NCI-H1436 treated with DMSO at 0.1 percent for 48 hours (cell line): ENCODE measurements at regions not wholly inside any gene's neighbourhood (a gene's known extent, or its start where the extent isn't known, plus 50 kb on each side); places are given as distances from the start of the nearest gene placed in this dataset.

Experiments
- DNase-seq: peaks from one replicate; lab custom pipeline; 2025; lab: John Stamatoyannopoulos, UW

GRCh38 chr11:25890626-25891260, 441.2 kb upstream of the ANO3 start:
- no peak for DNase-seq

- DNase-seq: no peak
Observed at GRCh38 chr11:25891960-25892359, 440.0 kb upstream of the ANO3 start.

- DNase-seq: no peak
Observed at GRCh38 chr11:25899617-25900160, 432.2 kb upstream of the ANO3 start.

GRCh38 chr11:25900814-25901213, 431.1 kb upstream of the ANO3 start:
- DNase-seq: no peak

GRCh38 chr11:25901415-25901814, 430.5 kb upstream of the ANO3 start:
- DNase-seq: no peak

GRCh38 chr11:25902476-25902875, 429.5 kb upstream of the ANO3 start:
- no peak for DNase-seq

- no peak for DNase-seq
Observed at GRCh38 chr11:25908726-25909125, 423.2 kb upstream of the ANO3 start.

GRCh38 chr11:25910086-25910485, 421.8 kb upstream of the ANO3 start:
- no peak for DNase-seq

GRCh38 chr11:25920356-25920755, 411.6 kb upstream of the ANO3 start:
- no peak for DNase-seq

- DNase-seq: no peak
Observed at GRCh38 chr11:25924586-25924985, 407.3 kb upstream of the ANO3 start.

GRCh38 chr11:25925359-25925758, 406.6 kb upstream of the ANO3 start:
- no peak for DNase-seq

GRCh38 chr11:25927411-25927953, 404.4 kb upstream of the ANO3 start:
- DNase-seq: no peak

GRCh38 chr11:25928076-25928475, 403.9 kb upstream of the ANO3 start:
- DNase-seq: no peak

- DNase-seq: no peak
Observed at GRCh38 chr11:25938952-25939351, 393.0 kb upstream of the ANO3 start.

GRCh38 chr11:25939691-25940090, 392.2 kb upstream of the ANO3 start:
- no peak for DNase-seq

GRCh38 chr11:25941353-25941752, 390.6 kb upstream of the ANO3 start:
- no peak for DNase-seq

- no peak for DNase-seq
Observed at GRCh38 chr11:25943031-25943430, 388.9 kb upstream of the ANO3 start.

GRCh38 chr11:25943777-25944661, 387.9 kb upstream of the ANO3 start:
- DNase-seq: no peak

- DNase-seq: no peak
Observed at GRCh38 chr11:25949918-25950317, 382.0 kb upstream of the ANO3 start.

- DNase-seq: no peak
Observed at GRCh38 chr11:25953006-25953405, 378.9 kb upstream of the ANO3 start.

- no peak for DNase-seq
Observed at GRCh38 chr11:25958045-25958444, 373.9 kb upstream of the ANO3 start.

GRCh38 chr11:25961539-25961938, 370.4 kb upstream of the ANO3 start:
- no peak for DNase-seq
